ENCODE measurements at regions not wholly inside any gene's neighbourhood (a gene's known extent, or its start where the extent isn't known, plus 50 kb on each side); places are given as distances from the start of the nearest gene placed in this dataset.

GRCh38 chr5:143599474-143599873, 196.0 kb upstream of the NR3C1 start:
- TF ChIP-seq CTCF (IDR thresholded peaks at IDR 0.05) (no peak), POLR2AphosphoS5 (IDR thresholded peaks at IDR 0.05; ENCODE audit: insufficient read depth in 1 of 2, low read depth in 1 of 2) (no peak)
